GM19240 (cell line): ENCODE measurements at regions not wholly inside any gene's neighbourhood (a gene's known extent, or its start where the extent isn't known, plus 50 kb on each side); places are given as distances from the start of the nearest gene placed in this dataset.
"Not testable (repeated sequence)": the region's sequence is repeated elsewhere in the genome, so short reads cannot be mapped to it uniquely, and the experiment has no call there.

Experiments
- DNase-seq: peaks from one replicate; pipeline ENCODE4 v3.0.0; 2011; ENCODE audit warnings: low spot score; ENCODE audit not compliant: insufficient read length

DNA sequence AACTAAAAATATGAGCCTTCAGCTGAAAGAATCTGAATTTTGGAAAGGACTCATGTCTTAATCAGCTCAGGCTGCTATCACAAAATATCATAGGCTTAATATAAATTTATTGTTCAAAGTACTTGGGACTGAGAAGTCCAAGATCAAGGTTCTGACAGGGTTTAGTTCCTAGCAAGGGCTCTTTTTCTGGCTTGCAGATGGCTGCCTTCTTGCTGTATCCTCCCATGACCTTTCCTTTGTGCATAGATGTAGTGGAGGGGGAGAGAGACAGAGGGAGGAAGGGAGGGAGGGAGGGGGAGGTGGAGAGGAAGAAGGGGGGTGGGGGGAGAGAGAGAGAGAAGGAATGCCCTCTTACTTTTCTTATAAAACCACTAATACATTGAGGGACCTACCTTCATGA is 306.8 kb upstream of the DDI1 start:
- DNase-seq, result no peak

DNA sequence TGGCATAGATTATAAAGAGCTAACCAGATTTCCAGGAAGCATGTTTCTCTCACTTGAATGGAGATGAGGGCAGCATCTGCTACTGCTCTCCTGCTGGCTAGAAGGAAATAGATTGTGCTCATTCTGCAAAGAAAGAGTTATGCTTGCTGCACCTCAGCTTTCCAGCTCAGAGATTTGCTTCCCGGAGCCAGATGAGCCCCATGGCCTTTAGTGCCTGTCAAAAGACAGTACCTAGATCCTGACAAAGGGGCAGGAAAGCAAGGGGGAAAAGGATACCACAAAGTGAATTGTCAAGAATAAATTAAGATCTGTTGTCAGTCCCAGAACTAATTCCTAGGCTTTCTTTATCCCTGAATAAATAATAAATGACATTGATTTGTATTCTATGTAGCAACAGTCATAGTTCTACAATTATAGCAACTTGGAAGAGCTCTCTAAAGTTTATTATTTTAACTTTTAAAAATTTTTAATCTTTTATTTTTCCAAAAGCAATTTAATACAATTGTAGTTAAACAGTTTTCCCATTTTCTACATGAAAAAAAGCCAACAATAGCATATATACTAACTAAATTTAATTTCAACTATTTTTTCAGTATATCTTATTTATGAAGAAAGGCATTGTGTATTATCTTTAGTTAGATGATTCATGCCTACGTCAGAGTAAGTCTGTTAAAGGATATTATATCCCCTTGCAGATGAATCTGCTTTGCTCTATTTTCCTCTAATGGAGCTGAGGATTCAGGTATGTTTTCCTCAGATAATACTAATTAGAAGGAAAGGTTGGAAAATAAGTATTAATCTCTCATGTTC is 306.1 kb upstream of the DDI1 start:
- no peak for DNase-seq

DNA sequence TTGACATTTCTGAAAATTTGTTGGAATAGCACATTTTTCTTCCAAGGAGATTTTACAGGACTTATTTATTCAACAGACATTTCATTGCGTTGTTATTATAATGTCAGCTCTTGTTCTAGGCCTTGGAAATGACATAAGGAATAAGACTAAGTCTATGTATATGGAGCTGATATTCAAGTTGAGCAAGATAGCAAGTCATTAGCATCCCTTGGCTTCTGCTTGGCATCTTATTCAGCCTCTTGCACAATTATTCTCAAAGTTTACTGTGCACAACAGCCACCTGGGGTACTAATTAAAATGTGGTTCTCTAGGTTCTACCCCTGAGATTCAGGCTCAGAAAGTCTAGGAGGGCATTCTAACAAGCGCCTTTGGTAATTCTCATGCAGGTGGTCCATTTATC is 304.8 kb upstream of the DDI1 start:
- DNase-seq, result no peak

DNA sequence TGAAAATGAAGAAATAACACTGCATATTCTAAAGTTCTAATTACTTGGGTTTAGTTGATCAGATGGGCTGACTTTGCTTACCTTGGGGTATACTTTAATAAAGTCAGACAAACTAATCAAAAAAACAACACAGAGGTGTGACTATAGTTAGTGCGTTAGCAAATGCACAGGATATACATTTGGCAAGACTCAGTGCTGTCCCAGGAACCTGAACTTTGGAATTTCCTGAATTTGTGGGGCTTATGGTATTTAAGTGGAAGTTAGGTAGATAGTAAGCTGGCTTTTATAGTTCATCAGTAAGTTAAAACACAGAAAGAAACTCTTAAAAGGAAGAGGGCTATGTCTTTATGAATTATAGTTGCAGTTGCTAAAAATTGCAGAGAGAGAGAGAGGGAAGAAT is 302.6 kb upstream of the DDI1 start:
- no peak for DNase-seq

DNA sequence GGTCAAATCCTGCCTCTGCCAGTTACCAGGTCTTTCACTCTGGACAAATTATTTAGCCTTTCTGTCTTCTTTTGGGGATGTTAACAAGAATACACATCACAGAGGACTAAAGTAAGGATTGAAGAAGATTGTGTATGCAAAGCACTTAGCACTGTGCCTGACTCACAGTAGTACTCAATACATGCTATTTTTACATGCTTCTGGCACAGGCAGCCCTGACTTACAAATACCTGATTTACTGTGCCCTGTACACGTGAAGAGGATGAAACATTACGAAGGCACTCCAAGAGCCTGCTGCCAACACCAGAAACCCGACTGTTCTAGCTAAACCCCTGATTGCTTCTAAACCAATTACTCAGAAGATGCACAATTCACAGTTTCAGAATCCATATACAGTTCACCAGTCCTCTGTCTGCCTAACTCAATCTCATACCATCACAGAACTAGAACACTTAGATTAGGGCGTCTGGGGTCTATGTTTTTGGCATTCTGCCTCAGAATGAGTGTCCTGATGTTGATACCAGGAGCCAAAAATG is 300.9 kb upstream of the DDI1 start:
- no peak for DNase-seq

DNA sequence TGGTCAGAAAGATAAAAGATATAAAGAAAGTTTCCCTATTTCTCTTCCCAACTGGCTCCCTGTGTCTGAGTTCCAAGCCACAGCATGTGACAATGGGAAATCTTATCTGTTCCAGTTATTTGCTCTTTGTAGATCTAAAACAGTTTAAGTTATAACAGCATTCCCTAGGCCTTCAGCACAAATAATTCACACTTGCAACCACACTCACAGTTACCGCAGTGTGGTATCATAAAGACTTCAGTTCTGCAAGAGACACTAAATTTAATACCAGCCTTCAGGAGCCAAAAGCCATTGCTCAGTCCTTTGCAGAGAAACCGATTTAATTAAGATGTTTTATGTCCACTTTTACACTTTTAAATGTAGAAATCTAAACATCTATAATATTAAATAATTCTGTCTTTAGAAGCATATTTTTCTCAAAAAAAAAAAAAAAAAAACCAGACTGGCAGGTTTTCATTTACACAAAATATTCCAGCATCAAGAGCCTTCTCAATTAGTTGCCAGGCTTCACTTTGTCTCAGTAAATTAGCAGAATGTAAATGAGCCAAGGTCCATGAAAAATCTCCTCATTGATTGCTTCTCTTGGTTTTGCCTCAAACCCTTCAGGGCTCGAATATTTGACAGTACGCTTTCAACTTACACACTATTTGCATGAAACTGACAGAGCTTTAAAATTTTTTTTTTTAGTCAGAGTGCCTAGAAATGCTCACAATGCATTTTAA is 300.0 kb upstream of the DDI1 start:
- no peak for DNase-seq

DNA sequence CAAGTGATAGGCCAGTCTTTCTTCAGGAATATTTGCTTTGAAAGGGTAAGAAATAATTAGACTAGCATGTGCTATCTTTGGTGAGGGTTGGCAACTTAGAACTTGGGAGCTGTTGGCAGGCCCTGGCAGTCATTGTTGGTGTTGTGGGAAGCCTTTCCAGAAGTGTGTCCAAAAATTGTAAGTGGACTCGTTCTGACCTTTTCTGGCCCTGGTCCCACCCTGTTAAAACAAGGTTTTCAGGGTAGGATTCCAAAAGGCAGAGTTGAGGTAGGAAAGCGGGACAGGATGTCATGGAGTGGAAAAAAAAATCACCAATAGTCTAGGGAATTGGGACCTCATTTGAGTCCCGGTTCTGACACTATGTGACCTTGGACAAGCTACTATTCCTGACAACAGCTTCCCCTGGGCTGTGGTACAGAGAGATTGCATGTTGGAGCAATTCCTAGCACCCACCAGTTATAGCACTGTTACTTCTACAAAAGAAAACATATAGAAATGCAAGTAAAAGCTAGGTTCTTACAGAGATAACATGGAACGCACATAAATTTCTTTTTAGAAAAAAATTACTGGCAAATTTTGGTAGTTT is 299.3 kb upstream of the DDI1 start:
- no peak for DNase-seq

DNA sequence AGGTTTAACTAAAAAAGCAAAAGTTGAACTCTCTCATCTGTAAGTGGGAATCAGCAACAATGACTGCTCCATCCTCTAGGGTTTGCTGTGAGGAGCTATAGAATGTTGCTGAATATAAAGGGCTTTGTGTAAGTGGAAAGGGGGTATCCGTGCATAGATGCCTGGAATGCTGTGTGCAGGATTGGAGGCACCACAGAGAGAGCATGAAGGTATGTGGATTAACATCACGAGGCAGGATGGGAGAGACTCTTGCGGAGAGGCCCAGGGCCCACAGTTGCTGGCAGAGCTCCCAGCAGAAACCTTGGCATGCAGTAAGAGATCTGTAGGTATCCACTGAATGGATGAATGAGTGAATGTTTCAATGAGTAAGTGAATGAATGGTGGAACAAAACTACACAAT is 298.7 kb upstream of the DDI1 start:
- no peak for DNase-seq

DNA sequence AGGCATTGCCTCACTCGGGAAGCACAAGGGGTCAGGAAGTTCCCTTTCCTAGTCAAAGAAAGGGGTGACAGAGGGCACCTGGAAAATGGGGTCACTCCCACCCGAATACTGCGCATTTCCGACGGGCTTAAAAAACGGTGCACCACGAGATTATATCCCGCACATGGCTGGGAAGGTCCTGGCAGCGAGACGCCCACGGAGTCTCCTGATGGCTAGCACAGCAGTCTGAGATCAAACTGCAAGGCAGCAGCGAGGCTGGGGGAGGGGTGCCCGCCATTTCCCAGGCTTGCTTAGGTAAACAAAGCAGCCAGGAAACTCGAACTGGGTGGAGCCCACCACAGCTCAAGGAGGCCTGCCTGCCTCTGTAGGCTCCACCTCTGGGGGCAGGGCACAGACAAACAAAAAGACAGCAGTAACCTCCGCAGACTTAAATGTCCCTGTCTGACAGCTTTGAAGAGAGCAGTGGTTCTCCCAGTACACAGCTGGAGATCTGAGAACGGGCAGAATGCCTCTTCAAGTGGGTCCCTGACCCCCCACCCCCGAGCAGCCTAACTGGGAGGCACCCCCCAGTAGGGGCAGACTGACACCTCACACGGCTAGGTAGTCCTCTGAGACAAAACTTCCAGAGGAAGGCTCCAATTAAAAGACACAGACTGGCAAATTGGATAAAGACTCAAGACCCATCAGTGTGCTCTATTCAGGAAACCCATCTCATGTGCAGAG is 297.2 kb upstream of the DDI1 start:
- not testable (repeated sequence) for DNase-seq

DNA sequence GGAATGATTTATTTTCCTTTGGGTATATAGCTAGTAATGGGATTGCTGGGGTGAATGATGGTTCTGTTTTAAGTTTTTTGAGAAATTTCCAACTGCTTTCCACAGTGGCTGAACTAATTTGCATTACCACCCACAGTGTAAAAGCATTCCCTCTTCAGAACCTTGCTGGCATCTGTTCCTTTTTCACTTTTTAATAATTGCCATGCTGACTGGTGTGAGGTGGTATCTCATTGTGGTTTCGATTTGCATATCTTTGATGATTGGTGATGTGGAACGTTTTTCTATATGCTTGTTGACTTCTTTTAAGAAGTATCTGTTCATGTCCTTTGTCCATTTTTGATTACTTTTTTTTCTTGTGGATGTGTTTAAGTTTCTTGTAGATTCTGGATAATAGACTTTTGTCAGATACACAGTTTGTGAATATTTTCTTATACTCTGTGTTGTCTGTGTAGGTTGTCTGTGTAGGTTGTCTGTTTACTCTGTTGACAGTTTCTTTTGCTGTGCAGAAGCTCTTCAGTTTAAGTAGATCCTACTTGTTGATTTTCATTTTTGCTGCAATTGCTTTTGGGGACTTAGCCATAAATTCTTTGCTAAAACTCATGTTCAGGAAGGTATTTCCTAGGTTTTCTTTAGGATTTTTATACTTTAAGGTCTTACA is 291.8 kb upstream of the DDI1 start:
- no peak for DNase-seq

DNA sequence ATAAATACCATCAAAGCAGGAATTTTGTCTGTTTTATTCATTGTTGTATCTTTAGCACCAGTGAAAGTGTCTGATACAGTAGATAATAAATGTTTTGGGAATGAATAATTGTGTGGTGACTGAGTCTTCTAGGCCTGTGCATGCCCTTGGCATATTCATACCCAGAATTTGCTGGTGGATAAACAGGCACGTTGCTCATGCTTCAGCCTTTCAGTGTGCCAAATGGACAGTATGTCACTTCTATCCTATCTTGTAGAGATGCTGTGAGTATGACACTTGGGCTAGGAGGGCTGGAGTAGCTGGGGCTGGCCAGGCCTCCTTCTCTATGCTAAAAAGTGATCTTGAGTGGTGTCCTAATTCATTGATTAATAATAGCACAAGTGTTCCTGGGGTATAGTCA is 287.3 kb upstream of the DDI1 start:
- DNase-seq, result no peak

DNA sequence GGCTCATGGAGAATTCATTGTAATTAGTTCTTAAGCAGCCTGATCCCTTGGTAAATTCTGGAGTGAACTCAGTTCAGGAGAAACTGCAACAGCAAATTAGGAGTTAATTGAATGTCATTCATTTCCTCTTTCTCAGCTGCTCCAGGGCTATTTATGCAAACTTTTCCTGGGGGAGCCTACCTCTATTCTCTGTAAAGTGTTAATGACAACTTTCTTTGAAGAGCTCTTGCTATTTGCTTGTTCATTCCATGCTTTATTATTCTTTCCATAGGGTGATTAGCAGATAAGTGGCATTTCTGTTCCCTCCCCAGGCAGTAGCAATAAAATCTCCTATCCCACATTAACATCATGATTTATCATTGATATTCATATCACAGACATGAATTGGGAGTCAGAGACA is 267.6 kb upstream of the DDI1 start:
- no peak for DNase-seq

DNA sequence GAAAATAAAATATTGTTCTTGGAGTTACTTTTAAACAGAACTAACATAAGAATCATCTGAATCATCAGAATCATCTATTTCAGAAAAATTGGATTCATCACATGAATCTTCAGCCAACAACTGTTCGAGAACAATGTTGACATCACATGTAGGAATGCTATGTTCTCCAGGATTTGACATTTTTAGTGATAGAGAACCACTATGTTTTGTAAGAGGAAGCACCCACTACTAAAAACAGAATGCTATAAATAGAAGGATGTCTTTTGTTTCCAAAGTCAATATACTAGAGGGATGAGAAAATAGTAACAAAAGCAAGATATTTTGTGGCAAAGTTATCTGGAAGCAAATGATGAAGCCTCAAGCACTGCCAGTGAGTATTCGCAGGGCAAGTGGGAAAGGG is 263.4 kb upstream of the DDI1 start:
- DNase-seq, result no peak

DNA sequence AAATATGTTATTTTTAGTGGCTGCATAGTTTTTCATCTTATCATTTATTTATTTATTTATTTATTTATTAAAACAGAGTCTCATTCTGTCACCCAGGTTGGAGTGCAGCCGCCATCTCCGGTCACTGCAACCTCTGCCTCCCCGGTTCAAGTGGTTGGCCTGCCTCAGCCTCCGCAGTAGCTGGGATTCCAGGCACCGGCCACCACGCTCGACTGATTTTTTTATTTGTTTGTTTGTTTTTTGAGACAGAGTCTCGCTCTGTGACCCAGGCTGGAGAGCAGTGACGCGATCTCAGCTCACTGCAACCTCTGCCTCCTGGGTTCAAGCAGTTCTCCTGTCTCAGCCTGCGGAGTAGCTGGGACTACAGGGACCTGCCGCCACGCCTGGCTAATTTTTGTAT is 262.9 kb upstream of the DDI1 start:
- no peak for DNase-seq

DNA sequence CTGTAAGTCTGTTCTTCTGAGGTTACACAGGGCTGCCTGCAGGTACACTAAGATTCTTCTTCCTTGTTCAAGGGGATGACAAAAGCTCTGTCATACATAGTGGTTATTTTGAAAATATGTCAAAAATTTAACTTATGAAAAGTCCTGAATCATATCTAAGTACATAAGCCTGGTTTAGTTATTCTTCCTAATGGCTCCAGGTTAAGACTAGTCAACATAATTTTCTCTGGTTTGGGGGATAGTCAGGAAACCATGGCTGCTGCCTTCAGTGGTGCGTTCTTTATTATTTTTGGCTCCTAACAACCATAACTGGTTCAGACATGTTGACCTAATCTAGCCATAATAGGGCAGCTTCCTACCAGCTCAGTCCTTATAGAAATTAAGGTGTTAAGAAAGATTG is 257.4 kb upstream of the DDI1 start:
- DNase-seq, result no peak

DNA sequence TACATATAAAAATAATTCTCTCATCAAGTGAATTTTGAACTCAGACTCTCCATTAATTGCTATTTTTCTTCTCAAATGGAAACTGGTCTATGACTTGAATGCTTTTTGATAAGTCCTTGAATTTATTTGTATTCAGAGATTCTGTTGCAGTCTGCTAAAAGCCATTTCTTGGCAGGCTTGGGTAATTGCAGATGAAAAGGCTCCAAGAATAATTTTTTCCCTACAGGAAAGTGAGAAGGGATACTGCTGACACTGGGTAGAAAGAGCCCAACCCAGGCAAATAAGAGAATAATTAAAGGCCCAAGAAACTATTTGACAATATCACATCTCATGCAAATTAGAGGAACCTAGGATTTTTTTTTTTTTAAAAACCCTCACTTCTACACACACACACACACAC is 246.5 kb upstream of the DDI1 start:
- DNase-seq, result no peak

DNA sequence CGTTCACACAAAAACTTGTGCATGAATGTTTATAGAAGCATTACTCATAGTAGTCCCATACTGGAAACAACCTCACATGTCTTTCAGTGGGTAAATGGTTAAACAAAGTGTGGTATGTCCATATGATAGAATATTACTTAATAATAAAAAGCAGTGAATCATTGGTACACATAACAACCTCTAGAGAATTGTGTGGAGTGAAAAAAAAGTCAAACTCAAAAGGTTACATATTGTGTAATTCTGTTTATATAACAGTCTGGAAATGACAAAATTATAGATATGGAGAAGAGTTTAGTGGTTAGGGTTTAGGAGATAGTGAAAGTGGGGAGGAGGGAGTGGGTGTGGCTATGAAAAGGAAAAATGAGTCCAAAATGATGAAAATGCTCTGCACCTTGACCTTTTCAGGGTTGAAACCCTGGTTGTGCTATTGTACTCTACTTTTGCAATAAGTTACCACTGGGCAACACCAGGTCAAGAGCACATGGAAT is 243.4 kb upstream of the DDI1 start:
- no peak for DNase-seq

DNA sequence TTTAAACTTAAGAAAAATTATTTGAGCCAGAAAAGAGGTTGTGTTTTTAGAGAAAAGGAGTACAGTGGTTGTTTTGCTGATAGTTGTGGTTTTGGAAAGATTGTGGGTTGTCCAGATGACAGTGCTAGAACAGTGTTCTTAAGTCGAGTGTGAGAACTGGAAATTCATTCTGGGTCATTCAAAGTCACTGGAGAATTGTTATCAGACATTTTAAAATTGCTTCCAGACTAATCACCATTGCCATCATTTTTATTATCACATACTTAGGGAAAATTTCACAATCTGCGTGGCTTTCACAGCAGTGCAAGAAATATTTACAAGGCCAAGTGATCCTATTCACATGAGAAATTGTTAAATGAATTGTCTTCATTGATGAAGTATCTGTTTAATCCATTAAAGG is 242.2 kb upstream of the DDI1 start:
- no peak for DNase-seq

DNA sequence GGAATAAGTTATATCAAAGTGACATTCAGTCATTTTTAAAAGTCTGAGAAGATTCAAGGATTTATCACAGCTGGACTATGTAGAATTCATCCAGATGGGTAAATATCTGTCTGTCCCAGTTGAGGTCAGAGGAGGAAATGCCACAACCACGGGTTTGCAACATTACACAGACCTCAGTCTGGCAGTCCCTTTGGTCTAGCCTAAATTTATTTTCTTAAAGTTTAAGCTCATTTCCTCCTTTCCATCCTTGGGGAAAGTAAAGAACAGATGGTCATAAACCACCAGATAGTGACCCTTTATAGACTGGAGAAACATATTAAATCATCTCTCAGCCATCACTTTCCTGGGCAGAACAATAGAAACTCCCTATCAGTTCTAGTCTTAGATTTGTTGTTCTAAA is 238.4 kb upstream of the DDI1 start:
- no peak for DNase-seq

DNA sequence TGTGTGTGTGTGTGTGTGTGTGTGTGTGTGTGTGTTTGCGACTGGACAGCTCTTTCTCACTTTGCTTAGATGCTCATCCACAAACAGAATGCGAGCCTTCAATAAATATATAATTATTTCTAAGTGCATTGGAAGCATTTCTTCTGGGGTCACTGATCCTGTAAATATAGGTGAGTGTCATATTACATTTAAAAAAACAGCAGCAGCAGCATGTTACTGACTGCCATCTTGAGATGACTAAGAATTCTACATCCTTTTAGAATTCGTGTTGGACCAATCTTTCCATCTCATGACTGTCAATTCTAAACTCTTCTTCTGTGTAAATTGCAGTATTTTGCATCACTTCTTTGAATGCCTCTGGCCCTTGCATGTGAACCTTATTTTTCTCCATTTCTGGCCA is 238.0 kb upstream of the DDI1 start:
- DNase-seq, result no peak
